ENCODE measurements at regions not wholly inside any gene's neighbourhood (a gene's known extent, or its start where the extent isn't known, plus 50 kb on each side); places are given as distances from the start of the nearest gene placed in this dataset.

DNA sequence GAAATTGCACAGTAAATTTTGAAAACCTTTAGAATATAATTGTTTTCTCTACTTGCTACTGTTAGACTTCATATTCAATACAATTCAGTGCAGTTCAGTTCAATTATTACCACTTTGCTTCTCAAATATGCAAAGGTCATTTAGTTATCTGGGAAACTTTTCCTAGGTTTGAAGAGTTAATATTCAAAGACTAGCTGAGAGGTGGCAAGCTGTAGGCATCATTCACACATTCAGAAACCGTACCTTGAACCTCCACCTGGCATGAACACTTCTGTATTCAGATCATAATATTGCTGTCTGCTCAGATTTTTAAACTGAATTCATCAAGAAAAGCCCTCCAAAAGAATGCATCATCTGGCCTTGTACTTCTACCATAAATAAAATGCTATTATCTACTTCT, 162.1 kb upstream of the PCSK5 start:
- no peak for TF ChIP-seq CTCF (IDR thresholded peaks at IDR 0.05; ENCODE audit: low read depth, low read length)
- no peak for TF ChIP-seq EZH2phosphoT487 (IDR thresholded peaks at IDR 0.05; ENCODE audit: low read depth)

Data from OCI-LY3 (cell line).